NCI-H2029 treated with DMSO at 0.1 percent for 48 hours (cell line): ENCODE measurements at regions not wholly inside any gene's neighbourhood (a gene's known extent, or its start where the extent isn't known, plus 50 kb on each side); places are given as distances from the start of the nearest gene placed in this dataset.

Experiments
- DNase-seq: peaks from one replicate; lab custom pipeline; 2025; lab: John Stamatoyannopoulos, UW

DNA sequence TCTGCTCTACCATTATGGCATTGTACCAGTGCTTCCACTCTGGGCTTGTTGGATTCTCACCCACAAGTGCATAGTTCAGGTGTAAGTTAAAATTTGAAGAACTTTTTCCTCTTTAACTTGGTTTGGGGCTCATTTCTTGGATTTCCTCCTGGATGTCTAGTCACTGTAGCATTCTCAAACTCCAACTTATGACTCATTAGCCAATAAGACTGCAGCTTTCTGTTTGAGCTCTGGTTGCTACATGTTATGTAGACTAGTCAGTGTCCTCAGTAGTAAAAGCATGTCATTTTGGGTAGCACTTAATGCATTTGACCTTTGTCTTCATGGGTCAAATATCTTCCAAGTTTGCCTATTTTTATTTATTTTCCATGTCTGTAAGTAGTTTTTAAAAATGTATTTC is 790.8 kb downstream of the BRINP1 start:
- DNase-seq = no peak

GRCh38 chr9:118583414-118583813 is 785.8 kb downstream of the BRINP1 start:
- no peak for DNase-seq

DNA sequence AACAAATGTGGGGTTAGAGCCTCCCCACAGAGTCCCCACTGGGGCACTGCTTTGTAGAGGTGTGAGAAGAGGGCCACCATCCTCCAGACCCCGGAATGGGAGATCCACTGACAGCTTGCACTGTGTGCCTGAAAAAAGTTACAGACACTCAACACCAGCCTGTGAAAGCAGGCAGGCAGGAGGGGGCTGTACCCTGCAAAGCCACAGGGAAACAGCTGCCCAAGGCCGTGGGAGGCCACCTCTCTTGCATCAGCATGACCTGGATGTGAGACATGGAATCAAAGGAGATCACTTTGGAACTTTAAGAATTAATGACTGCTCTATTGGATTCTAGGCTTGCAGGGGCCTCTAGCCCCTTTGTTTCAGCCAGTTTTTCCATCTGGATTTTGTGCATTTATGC is 782.3 kb downstream of the BRINP1 start:
- no peak for DNase-seq

- DNase-seq = no peak
These were observed 774.8 kb downstream of the BRINP1 start for GRCh38 chr9:118594428-118594827.

DNA sequence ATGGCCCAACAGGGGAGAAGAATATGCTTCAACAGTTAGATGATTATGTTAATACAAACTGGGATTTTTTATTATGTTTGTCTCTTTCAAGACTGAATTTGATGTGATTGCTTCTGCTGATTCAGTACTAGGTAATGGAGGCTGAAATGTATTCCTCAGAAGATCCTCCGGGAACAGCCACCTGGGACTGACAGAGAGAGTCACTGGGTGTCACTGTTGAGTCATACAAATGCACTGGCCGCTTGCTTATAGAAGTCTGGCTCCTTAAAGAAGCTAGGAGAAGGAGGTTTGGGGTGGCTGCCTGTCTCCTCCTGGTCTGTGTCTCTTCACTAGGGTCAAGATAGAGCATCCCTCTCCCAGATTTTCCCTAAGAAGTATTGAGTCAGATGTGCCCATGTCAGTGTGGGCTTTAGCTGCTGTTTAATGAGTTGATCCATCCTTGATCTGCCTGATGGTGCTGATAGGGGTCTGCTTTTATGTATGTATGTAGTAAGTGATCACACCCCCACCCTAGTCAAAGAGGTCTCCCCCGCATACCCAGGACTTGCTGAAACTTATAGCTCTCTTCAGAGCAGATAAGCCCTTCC is 773.4 kb downstream of the BRINP1 start:
- DNase-seq = peak; percentile 33

DNA sequence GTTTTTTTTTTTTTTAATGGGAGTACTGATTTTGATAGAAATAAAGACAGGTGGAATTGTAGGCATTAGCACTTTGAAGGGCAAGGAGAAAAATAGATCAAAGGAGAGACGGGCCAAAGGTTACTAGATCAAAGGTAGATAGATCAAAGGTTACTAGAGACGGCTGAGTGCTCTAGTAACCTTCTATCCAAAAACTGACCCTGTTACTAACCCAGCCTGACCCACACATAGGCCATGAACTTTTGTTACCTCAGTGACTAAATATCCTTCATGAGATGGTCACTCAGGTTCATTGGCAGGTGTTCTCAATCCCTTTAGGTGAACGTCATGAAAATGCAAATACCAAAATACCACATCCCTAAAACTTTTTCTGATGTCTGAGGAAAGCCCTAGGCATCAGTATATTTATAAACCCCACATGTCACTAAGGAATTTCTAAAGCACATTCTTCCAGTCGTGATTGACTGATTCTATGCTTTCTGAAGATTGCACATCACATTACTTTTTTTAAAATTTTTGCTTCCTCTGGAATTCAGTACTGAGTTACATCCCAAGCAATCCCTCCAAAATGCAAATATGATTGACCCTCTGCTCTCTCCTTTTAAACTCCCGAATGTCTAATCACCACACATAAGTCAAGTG is 772.7 kb downstream of the BRINP1 start:
- no peak for DNase-seq

GRCh38 chr9:118606668-118607067 is 762.6 kb downstream of the BRINP1 start:
- no peak for DNase-seq

DNA sequence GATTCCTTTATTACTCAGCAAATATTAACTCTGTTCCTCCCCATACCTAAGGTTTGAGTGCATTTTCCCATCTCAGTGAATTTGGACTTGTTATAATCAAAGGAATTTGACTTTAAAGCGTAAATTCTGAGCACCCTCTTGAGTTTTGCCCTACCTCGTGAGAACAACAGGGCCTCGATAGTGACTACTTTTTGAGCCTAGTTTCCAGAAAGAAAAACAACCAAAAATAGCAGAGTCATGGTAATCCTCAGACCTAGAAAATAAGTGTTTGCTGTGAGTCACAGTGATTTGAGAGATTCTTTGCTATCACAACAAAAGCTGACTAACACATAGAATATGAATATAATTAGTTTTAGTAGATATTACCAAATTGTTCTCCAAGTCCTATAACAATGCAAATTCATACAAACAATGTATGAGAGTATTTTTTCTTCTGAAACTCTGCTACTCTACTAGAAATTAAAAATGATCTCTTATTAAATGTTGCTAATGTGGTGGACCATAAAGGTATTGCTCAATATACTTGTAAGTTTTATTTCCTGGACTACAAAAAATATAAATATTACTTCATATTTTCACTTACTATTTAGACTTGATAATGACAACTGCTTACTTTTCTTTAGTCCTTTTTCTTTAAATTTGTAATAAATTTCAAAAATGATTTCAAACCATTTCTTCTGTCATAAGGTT is 759.7 kb downstream of the BRINP1 start:
- no peak for DNase-seq

DNA sequence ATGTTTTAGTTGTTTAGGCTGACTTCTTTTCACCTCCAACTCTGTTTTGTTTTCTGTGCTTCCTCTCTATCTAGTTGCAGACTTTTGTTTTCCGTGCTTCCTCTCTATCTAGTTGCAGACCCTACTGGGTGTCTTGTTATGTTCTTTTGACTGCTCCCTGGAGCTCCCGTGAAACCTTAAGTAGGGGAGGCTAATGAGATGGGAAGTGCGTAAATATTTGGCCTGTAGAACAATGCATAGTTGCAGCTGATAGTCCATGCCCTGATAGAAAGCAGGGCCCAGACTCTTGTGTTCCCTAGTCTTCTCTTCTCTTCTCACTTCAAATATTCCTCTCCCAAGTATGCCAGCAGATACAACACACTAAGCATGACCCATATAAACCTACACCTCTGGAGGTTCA is 757.0 kb downstream of the BRINP1 start:
- DNase-seq = no peak

DNA sequence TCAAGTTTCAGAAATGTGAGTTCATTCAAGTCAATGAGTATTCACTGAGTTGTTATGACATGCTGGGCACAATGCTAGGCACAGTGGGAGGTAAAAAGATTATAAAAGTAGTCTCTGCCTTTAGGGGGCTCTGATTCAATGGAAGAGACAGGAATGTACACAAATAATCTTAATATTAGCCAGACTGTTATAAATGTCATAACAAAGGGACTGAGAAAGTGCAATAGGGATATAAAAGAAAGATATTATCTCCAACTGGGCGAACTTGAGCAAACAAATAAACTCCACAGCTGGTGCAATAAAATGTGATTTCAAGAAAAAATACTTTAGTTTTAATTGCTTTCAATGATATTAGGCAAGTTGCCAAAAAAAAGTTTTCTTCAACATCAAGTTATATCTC is 755.2 kb downstream of the BRINP1 start:
- DNase-seq = no peak

GRCh38 chr9:118618084-118618483 is 751.2 kb downstream of the BRINP1 start:
- no peak for DNase-seq

DNA sequence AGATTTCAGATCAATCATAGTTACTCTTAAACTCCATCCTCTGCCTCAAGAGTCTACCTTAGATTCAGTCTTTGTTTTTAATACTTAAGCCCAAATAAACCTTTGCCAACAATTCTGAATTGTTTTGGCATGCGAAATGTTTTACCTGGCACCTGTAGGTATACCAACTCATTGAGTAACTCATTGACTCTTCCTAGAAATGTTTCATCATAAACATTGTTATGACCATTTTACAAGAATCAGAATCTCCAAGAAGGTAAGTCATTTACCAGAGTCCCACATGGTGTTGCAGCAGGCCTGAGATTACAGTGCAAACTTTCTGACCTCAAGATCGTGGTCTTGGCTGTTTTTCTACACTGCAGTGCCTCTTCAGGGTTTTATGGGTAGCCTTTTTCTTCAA is 750.4 kb downstream of the BRINP1 start:
- no peak for DNase-seq

DNA sequence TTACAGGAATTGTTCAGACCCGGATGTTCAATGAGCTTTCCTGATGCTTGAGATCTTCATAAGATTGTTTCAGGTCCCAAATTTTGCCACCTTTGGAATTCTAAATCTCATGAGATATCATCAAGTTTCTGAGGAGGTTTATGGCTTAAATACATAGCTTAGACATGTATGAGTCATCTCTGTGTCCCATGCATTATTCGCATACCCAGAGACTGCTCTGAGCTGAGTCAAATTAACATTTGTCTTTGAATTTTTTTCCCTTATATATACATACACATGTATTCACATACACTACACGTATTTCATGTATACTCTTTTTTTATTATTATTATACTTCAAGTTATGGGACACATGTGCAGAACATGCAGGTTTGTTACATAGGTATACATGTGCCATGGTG is 744.6 kb downstream of the BRINP1 start:
- DNase-seq = no peak

- no peak for DNase-seq
These were observed 739.2 kb downstream of the BRINP1 start for GRCh38 chr9:118630079-118630478.

- DNase-seq = no peak
These were observed 738.2 kb downstream of the BRINP1 start for GRCh38 chr9:118630931-118631595.

DNA sequence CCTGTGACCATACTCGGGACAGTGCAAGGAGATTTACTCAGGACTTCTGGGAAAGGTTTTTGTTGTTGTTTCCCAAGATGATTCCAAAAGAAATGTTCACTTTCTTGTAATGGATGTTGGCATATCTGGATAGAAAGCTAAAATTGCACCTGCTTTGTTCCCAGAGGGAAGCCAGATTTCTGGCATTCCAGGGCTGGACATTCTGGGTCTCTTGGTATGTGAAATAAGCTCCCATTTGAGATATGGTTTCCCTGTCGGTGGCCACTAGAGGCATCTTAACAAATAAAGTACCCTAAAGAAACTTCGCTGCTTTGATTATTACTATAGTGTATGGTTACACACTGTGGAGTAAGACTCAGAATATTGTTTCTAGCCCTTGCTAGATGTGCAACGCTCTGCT is 737.3 kb downstream of the BRINP1 start:
- DNase-seq = no peak

DNA sequence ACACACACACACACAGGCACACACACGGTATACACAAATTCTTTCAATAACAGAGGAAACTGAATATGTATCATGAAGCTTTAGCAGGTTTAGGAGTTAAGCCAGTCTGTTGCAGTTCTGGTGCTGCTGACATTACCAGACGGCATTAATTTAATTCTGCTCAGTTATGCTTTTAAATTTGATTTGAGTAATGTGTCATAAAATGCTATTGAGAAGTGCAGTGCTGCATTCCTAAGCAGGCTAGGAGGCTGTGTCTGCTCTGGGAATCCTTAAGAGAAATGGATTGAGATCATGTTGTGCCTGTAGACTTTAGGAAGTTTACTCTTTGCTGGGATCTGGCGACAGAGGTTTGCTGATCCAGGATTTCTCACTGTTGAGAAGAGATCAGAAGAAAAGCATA is 733.8 kb downstream of the BRINP1 start:
- DNase-seq = no peak

GRCh38 chr9:118637681-118638080 is 731.6 kb downstream of the BRINP1 start:
- DNase-seq = no peak

DNA sequence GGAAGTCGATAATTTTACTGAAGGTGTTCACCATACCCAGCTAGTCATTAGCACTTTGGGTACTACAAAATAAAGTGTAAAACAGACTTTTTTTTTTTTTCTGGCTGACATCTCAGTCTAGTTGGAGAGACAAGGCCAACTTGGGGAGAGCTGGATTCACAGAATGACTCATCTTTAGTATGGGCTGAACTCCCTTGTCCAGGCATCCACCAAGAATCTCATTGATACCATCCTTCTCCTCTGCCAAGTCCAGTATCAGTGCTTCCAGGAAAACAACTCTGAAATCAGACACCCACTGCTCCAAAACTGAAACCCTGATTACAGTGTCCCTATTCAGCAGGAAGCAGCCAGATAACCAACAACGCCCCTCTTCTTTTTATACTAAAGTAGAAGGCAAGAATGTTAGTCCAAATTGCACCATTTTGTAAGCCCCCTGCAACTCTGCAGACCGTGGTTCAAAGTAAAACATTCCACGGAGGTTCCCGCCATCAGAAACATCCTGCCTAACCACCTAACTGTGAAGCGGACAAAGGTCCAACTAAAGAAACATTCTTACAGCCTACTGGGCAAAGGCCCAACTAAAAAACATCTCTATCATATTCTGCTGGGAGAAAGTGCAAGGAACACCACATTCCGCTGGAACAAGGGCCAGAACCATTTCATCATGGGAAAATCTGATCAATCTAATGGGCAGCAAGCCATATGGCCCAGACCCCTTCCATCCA is 728.2 kb downstream of the BRINP1 start:
- DNase-seq = no peak

GRCh38 chr9:118643118-118643517 is 726.1 kb downstream of the BRINP1 start:
- no peak for DNase-seq

GRCh38 chr9:118644066-118644465 is 725.2 kb downstream of the BRINP1 start:
- no peak for DNase-seq

- no peak for DNase-seq
These were observed 721.9 kb downstream of the BRINP1 start for GRCh38 chr9:118647331-118647730.
